Upper lobe of left lung (tissue), 6 donors: ENCODE measurements at regions not wholly inside any gene's neighbourhood (a gene's known extent, or its start where the extent isn't known, plus 50 kb on each side); places are given as distances from the start of the nearest gene placed in this dataset.
A peak's percentile ranks its signal among the peaks of the same experiment; 100 is the strongest.

ENCODE experiments used
- ATAC-seq, 2 donors: fragments of 200-7000 bp; cut with Tn5 transposase; one replicate each; pipeline ENCODE4 v1.9.1; 2022; ENCODE audit warnings: mild to moderate bottlenecking in 2 of 2, moderate library complexity in 2 of 2; ENCODE audit not compliant: low FRiP score in 2 of 2
- DNase-seq, 2 donors: peaks; one replicate each; pipeline ENCODE4 v3.0.0-alpha.2; 2019 to 2020
- H3K27ac ChIP-seq, 4 donors: fragments of 200-600 bp; sonication (generic); one replicate each; pipeline ENCODE4 v1.5.1; 2016 to 2019
- H3K27me3 ChIP-seq, 4 donors: fragments of 200-600 bp; sonication (generic); one replicate each; pipeline ENCODE4 v1.5.1; 2017 to 2019
- H3K36me3 ChIP-seq, 4 donors: fragments of 200-600 bp; sonication (generic); one replicate each; pipeline ENCODE4 v1.5.1; 2016 to 2019
- H3K4me1 ChIP-seq, 4 donors: fragments of 200-600 bp; sonication (generic); one replicate each; pipeline ENCODE4 v1.5.1; 2018 to 2019
- H3K4me3 ChIP-seq, 4 donors: fragments of 200-600 bp; sonication (generic); one replicate each; pipeline ENCODE4 v1.5.1; 2017 to 2019; ENCODE audit warnings: mild to moderate bottlenecking in 2 of 4, moderate library complexity in 1 of 4
- H3K9me3 ChIP-seq, 4 donors: fragments of 200-600 bp; sonication (generic); one replicate each; pipeline ENCODE4 v1.5.1; 2018 to 2019
- CTCF ChIP-seq, 6 experiments: fragments of 450-650 bp in 4 of 6; fragments of 200-600 bp in 2 of 6; sonication (generic) in 2 of 6; IDR thresholded peaks; one replicate each; pipeline ENCODE4 v1.5.1; 2016 to 2019; ENCODE audit warnings: antibody characterized with exemption in 6 of 6
- EP300 ChIP-seq, 4 donors: sonication (generic); formaldehyde crosslinking; IDR thresholded peaks; one replicate each; pipeline ENCODE4 v1.5.1; 2017; ENCODE audit warnings: antibody characterized with exemption in 4 of 4, control low read depth in 2 of 4
- POLR2A ChIP-seq, 4 donors: fragments of 450-650 bp; IDR thresholded peaks; one replicate each; pipeline ENCODE4 v1.5.1; 2016 to 2017; ENCODE audit warnings: antibody characterized with exemption in 4 of 4, mild to moderate bottlenecking in 2 of 4
- POLR2AphosphoS5 ChIP-seq, 2 donors: sonication (generic); formaldehyde crosslinking; IDR thresholded peaks; one replicate each; pipeline ENCODE4 v1.5.1; 2017; ENCODE audit warnings: antibody characterized with exemption in 2 of 2
- WGBS, 2 donors: methylation state at CpG; one replicate each; pipeline ENCODE4 v1.1.5; 2017 to 2018; 5-methylcytosine and 5-hydroxymethylcytosine counted together
- donor health status: DM: no; HTN: no; CAD: no; lungs with moderate emphysema.
- donor health status: DM: no; HTN: yes; CAD: no; lungs with severe emphysema.

GRCh38 chr1:117696561-117696960 is 90.7 kb downstream of the TENT5C start:
- Histone ChIP-seq H3K27me3 (no peaks in the 10 kb centered on the region), H3K9me3 (no peaks in the 10 kb centered on the region), H3K36me3 (no peaks in the 10 kb centered on the region), H3K4me1 (peaks cover 0 to 5% (median 0%) of the 10 kb centered on the region in 4 donors), H3K27ac (peak overlapping the region in 1 of 4 donors; percentile 44), H3K4me3 (no peak overlapping the region)
- 74 to 95% methylated on average over 1 of the region's 1 CpG for WGBS, 2 donors
- TF ChIP-seq CTCF (IDR thresholded peaks at IDR 0.05) (no peak), POLR2AphosphoS5 (IDR thresholded peaks at IDR 0.05) (no peak), POLR2A (IDR thresholded peaks at IDR 0.05) (no peak), EP300 (IDR thresholded peaks at IDR 0.05) (no peak)
- DNase-seq = no peak
- peak in 1 of 2 donors; percentile 32 for ATAC-seq

- TF ChIP-seq POLR2A (IDR thresholded peaks at IDR 0.05) (no peak), POLR2AphosphoS5 (IDR thresholded peaks at IDR 0.05) (no peak), EP300 (IDR thresholded peaks at IDR 0.05) (no peak), CTCF (IDR thresholded peaks at IDR 0.05) (no peak)
- Histone ChIP-seq H3K9me3 (no peaks in the 10 kb centered on the region), H3K36me3 (no peaks in the 10 kb centered on the region), H3K27ac (no peak overlapping the region), H3K27me3 (no peaks in the 10 kb centered on the region), H3K4me3 (no peak overlapping the region), H3K4me1 (peaks cover 0 to 5% (median 0%) of the 10 kb centered on the region in 4 donors)
- DNase-seq (no peak), ATAC-seq (no peak)
These were observed 91.5 kb downstream of the TENT5C start for GRCh38 chr1:117697220-117697781.

GRCh38 chr1:117698398-117699160 is 92.7 kb downstream of the TENT5C start:
- ATAC-seq (peak in 1 of 2 donors; percentile 60), DNase-seq (no peak)
- H3K36me3 ChIP-seq = no peaks in the 10 kb centered on the region
- H3K4me3 ChIP-seq = no peak overlapping the region
- H3K27ac ChIP-seq = no peak overlapping the region
- no peaks in the 10 kb centered on the region for H3K9me3 ChIP-seq
- TF ChIP-seq CTCF (IDR thresholded peaks at IDR 0.05) = no peak
- no peak for TF ChIP-seq EP300 (IDR thresholded peaks at IDR 0.05)
- no peak for TF ChIP-seq POLR2AphosphoS5 (IDR thresholded peaks at IDR 0.05)
- TF ChIP-seq POLR2A (IDR thresholded peaks at IDR 0.05) = no peak
- 55 to 60% methylated on average over 5 of the region's 5 CpGs for WGBS, 2 donors
- peaks cover 0 to 5% (median 0%) of the 10 kb centered on the region in 4 donors for H3K4me1 ChIP-seq
- H3K27me3 ChIP-seq = no peaks in the 10 kb centered on the region

GRCh38 chr1:117699953-117700352 is 94.1 kb downstream of the TENT5C start:
- no peak for TF ChIP-seq POLR2A (IDR thresholded peaks at IDR 0.05)
- TF ChIP-seq EP300 (IDR thresholded peaks at IDR 0.05) = no peak
- TF ChIP-seq CTCF (IDR thresholded peaks at IDR 0.05) = no peak
- Histone ChIP-seq H3K9me3 (no peaks in the 10 kb centered on the region), H3K4me3 (no peak overlapping the region), H3K36me3 (no peaks in the 10 kb centered on the region), H3K27me3 (no peaks in the 10 kb centered on the region), H3K27ac (no peak overlapping the region), H3K4me1 (peaks cover 0 to 5% (median 0%) of the 10 kb centered on the region in 4 donors)
- ATAC-seq = no peak
- no peak for DNase-seq

- Histone ChIP-seq H3K27ac (no peak overlapping the region), H3K9me3 (no peaks in the 10 kb centered on the region), H3K4me3 (no peak overlapping the region), H3K36me3 (no peaks in the 10 kb centered on the region), H3K27me3 (no peaks in the 10 kb centered on the region), H3K4me1 (no peaks in the 10 kb centered on the region)
- no peak for ATAC-seq
- no peak for DNase-seq
- no peak for TF ChIP-seq POLR2A (IDR thresholded peaks at IDR 0.05)
- no peak for TF ChIP-seq CTCF (IDR thresholded peaks at IDR 0.05)
- 79 to 87% methylated on average over 3 of the region's 3 CpGs for WGBS, 2 donors
These were observed 96.8 kb downstream of the TENT5C start for GRCh38 chr1:117702654-117703053.
